Calu3 (cell line): ENCODE measurements at regions not wholly inside any gene's neighbourhood (a gene's known extent, or its start where the extent isn't known, plus 50 kb on each side); places are given as distances from the start of the nearest gene placed in this dataset.

Experiments
- BruUV-seq: library from RNA; stranded (reverse); fragments of 400-500 nt; replicated peaks from 2 replicates; lab custom pipeline; 2021; lab: Mats Ljungman, UMichigan
- CTCF ChIA-PET: fragments of 300-600 bp; sonication (Branson Sonifier 250); formaldehyde crosslinking; loops from one replicate; lab custom pipeline; 2022; ENCODE audit warnings: antibody characterized with exemption; lab: Charles Lee
- DNase-seq: peaks from one replicate; pipeline ENCODE4 v3.0.0; 2022
- H3K27ac Mint-ChIP-seq: one replicate; pipeline ENCODE4 v1.8.0; 2022; ENCODE audit warnings: mixed read lengths; ENCODE audit not compliant: unreplicated experiment
- H3K27me3 Mint-ChIP-seq: one replicate; pipeline ENCODE4 v1.8.0; 2022; ENCODE audit warnings: mixed read lengths; ENCODE audit not compliant: unreplicated experiment
- H3K36me3 Mint-ChIP-seq: one replicate; pipeline ENCODE4 v1.8.0; 2022; ENCODE audit warnings: mild to moderate bottlenecking, moderate library complexity, mixed read lengths; ENCODE audit not compliant: insufficient read depth, unreplicated experiment
- H3K4me1 Mint-ChIP-seq: one replicate; pipeline ENCODE4 v1.8.0; 2022; ENCODE audit warnings: mild to moderate bottlenecking, low read depth, mixed read lengths; ENCODE audit not compliant: unreplicated experiment
- H3K4me3 Mint-ChIP-seq: one replicate; pipeline ENCODE4 v1.8.0; 2022; ENCODE audit warnings: mild to moderate bottlenecking, low read depth, moderate library complexity, mixed read lengths; ENCODE audit not compliant: unreplicated experiment
- H3K9me3 Mint-ChIP-seq: one replicate; pipeline ENCODE4 v1.8.0; 2022; ENCODE audit warnings: low read depth, mixed read lengths; ENCODE audit not compliant: unreplicated experiment
- CTCF ChIP-seq: fragments of 200-600 bp; IDR thresholded peaks from one replicate; pipeline ENCODE4 v1.8.0; 2022; ENCODE audit warnings: antibody characterized with exemption; ENCODE audit not compliant: unreplicated experiment
- intact Hi-C: fragments of 100-400 bp; cut with micrococcal nuclease; formaldehyde crosslinking; loops from one replicate; pipeline ENCODE4 v1.10.0; 2022; ENCODE audit not compliant: unreplicated experiment

DNA sequence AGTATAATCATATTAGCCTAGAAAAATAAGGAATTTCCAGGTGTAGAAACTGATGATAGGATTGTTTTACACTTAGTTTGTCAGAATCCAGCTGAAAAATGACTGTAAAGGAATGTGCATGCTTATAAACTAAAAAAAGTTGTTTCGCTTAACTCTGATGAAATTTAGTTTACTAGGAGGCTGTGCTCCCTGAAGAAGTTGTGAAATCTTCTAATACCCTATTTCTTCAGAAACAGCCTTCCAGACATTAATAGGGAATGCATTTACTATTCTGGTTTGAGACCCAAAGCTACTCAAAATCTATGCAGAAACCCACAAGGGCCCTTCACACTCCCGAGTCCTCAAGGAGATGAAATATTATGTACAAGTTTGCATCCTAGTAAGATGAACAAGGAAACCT is 105.5 kb upstream of the SSTR4 start:
- H3K4me1 Mint-ChIP-seq: no peaks in the 10 kb centered on the region
- no peak for DNase-seq
- peaks cover 26% of the 10 kb centered on the region for H3K27me3 Mint-ChIP-seq
- no peak overlapping the region for H3K27ac Mint-ChIP-seq
- CTCF ChIA-PET: interaction anchor here (0.6 kb wide), 1 partner anchor 1150 kb away, joined by 4 read pairs; no protein-coding TSS in a partner anchor
- no peak for TF ChIP-seq CTCF
- intact Hi-C loops: no loop called here
- no TSS peak for BruUV-seq
- no peaks in the 10 kb centered on the region for H3K9me3 Mint-ChIP-seq
- no peak overlapping the region for H3K4me3 Mint-ChIP-seq
- H3K36me3 Mint-ChIP-seq: no peaks in the 10 kb centered on the region

GRCh38 chr20:22931653-22932608 is 103.2 kb upstream of the SSTR4 start:
- no peak for DNase-seq
- intact Hi-C loops: no loop called here
- Mint-ChIP-seq H3K4me1 (no peaks in the 10 kb centered on the region), H3K27me3 (peaks cover 15% of the 10 kb centered on the region), H3K9me3 (no peaks in the 10 kb centered on the region), H3K27ac (no peak overlapping the region), H3K36me3 (no peaks in the 10 kb centered on the region), H3K4me3 (no peak overlapping the region)
- CTCF ChIA-PET: no interaction called here
- TF ChIP-seq CTCF: no peak
- BruUV-seq: no TSS peak

DNA sequence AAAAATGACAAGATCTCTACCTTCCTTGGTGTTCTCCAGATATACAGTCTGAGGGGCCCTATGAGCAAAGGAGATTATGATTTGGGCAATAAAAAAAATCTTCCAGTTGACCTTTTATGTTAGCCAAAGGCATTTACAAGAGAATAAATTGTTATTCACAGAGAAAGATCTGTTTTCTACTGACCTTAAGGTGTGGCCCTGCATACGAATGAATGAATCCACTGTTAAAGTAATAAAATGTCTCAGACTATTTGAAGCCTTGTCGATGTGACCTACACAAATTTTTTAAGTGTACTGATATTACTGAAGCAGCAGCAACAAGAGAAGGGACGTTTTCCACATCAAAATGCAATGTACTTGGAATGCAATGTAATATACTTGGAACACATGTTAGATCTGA is 95.9 kb upstream of the SSTR4 start:
- BruUV-seq: no TSS peak

GRCh38 chr20:22940350-22940749 is 94.8 kb upstream of the SSTR4 start:
- no TSS peak for BruUV-seq
- H3K36me3 Mint-ChIP-seq: no peaks in the 10 kb centered on the region
- no peaks in the 10 kb centered on the region for H3K4me1 Mint-ChIP-seq
- peaks cover 30% of the 10 kb centered on the region for H3K27me3 Mint-ChIP-seq
- no peak for DNase-seq
- CTCF ChIA-PET: no interaction called here
- no peak overlapping the region for H3K4me3 Mint-ChIP-seq
- intact Hi-C loops: no loop called here
- TF ChIP-seq CTCF: no peak
- no peaks in the 10 kb centered on the region for H3K9me3 Mint-ChIP-seq
- no peak overlapping the region for H3K27ac Mint-ChIP-seq

More for the DNA sequence above, 95.9 kb upstream of the SSTR4 start:
- no peaks in the 10 kb centered on the region for H3K36me3 Mint-ChIP-seq
- no peaks in the 10 kb centered on the region for H3K9me3 Mint-ChIP-seq
- CTCF ChIA-PET: no interaction called here
- H3K27ac Mint-ChIP-seq: no peak overlapping the region
- no peak for TF ChIP-seq CTCF
- no peak for DNase-seq
- no peak overlapping the region for H3K4me3 Mint-ChIP-seq
- no peaks in the 10 kb centered on the region for H3K4me1 Mint-ChIP-seq
- H3K27me3 Mint-ChIP-seq: peaks cover 30% of the 10 kb centered on the region
- intact Hi-C loops: no loop called here
